Progenitor cell of endocrine pancreas (in vitro differentiated cells): ENCODE measurements at regions not wholly inside any gene's neighbourhood (a gene's known extent, or its start where the extent isn't known, plus 50 kb on each side); places are given as distances from the start of the nearest gene placed in this dataset.

Source experiments
- DNase-seq: peaks from one replicate; pipeline ENCODE4 v3.0.0; 2021; ENCODE audit warnings: low spot score; ENCODE audit not compliant: unreplicated experiment
- H3K27ac Mint-ChIP-seq: 2 replicates; pipeline ENCODE4 v1.8.0; 2021; ENCODE audit warnings: mild to moderate bottlenecking, moderate library complexity, mixed read lengths
- H3K27me3 Mint-ChIP-seq: 2 replicates; pipeline ENCODE4 v1.8.0; 2021; ENCODE audit warnings: mixed read lengths
- H3K36me3 Mint-ChIP-seq: 2 replicates; pipeline ENCODE4 v1.8.0; 2022; ENCODE audit warnings: mixed read lengths; ENCODE audit not compliant: insufficient read depth
- H3K4me1 Mint-ChIP-seq: 2 replicates; pipeline ENCODE4 v1.8.0; 2021; ENCODE audit warnings: low read depth, mixed read lengths
- H3K4me3 Mint-ChIP-seq: 2 replicates; pipeline ENCODE4 v1.8.0; 2021; ENCODE audit warnings: low read depth, mild to moderate bottlenecking, moderate library complexity, mixed read lengths
- H3K9me3 Mint-ChIP-seq: 2 replicates; pipeline ENCODE4 v1.8.0; 2021; ENCODE audit warnings: low read depth, mixed read lengths
- CTCF ChIP-seq: fragments of 200-600 bp; sonication (generic); IDR thresholded peaks from one replicate; pipeline ENCODE4 v1.5.0; 2021; ENCODE audit warnings: antibody characterized with exemption, mild to moderate bottlenecking; ENCODE audit not compliant: unreplicated experiment

- TF ChIP-seq CTCF: no peak
- no peaks in the 10 kb centered on the region for H3K9me3 Mint-ChIP-seq
- no peaks in the 10 kb centered on the region for H3K4me1 Mint-ChIP-seq
- peaks cover under 1% of the 10 kb centered on the region for H3K27me3 Mint-ChIP-seq
- H3K36me3 Mint-ChIP-seq: no peaks in the 10 kb centered on the region
- H3K4me3 Mint-ChIP-seq: no peak overlapping the region
- H3K27ac Mint-ChIP-seq: no peak overlapping the region
- no peak for DNase-seq
Observed at GRCh38 chr13:48896312-48896711, 79.4 kb upstream of the FNDC3A start.

- Mint-ChIP-seq H3K36me3 (no peaks in the 10 kb centered on the region), H3K27ac (no peak overlapping the region), H3K4me1 (peaks cover 19% of the 10 kb centered on the region), H3K4me3 (no peak overlapping the region), H3K9me3 (peaks cover 3% of the 10 kb centered on the region), H3K27me3 (no peaks in the 10 kb centered on the region)
- no peak for DNase-seq
- TF ChIP-seq CTCF: no peak
Observed at GRCh38 chr13:48901781-48902180, 73.9 kb upstream of the FNDC3A start.

GRCh38 chr13:48902368-48902767 is 73.3 kb upstream of the FNDC3A start:
- H3K9me3 Mint-ChIP-seq: peaks cover 3% of the 10 kb centered on the region
- no peak overlapping the region for H3K4me3 Mint-ChIP-seq
- H3K36me3 Mint-ChIP-seq: no peaks in the 10 kb centered on the region
- no peak for DNase-seq
- peaks cover 25% of the 10 kb centered on the region for H3K4me1 Mint-ChIP-seq
- no peaks in the 10 kb centered on the region for H3K27me3 Mint-ChIP-seq
- H3K27ac Mint-ChIP-seq: no peak overlapping the region
- no peak for TF ChIP-seq CTCF

DNA sequence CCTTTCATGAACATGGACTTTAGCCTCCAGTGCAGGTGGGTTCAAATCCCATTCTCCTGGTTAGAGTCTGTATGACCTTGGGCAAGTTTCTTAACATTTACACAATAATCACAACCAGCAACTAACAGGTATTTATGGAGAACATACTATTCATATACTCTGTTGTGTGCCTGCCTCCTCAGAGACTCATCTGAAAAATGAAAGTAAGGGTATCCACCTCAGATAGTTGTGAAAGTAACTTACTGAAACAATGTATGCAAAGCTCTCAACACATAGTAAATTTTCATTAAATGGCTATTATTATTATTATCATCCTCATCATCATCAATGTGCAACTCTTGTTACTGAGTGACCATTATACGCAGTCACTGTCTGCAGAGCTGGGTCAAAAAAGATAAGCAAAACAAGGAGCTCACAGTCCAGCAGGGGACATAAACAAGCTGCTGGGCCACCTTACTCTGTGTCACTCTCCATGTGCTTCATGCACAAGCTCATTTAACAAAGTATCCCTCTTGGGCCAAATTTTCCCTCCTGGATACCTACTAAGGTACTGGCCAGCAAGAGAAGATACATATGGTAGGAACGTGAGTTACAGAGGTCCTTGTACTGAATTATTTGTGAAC is 70.9 kb upstream of the FNDC3A start:
- no peak for DNase-seq
- H3K27me3 Mint-ChIP-seq: no peaks in the 10 kb centered on the region
- no peaks in the 10 kb centered on the region for H3K36me3 Mint-ChIP-seq
- no peak for TF ChIP-seq CTCF
- H3K9me3 Mint-ChIP-seq: peaks cover 3% of the 10 kb centered on the region
- H3K4me1 Mint-ChIP-seq: peaks cover 28% of the 10 kb centered on the region
- no peak overlapping the region for H3K4me3 Mint-ChIP-seq
- no peak overlapping the region for H3K27ac Mint-ChIP-seq

DNA sequence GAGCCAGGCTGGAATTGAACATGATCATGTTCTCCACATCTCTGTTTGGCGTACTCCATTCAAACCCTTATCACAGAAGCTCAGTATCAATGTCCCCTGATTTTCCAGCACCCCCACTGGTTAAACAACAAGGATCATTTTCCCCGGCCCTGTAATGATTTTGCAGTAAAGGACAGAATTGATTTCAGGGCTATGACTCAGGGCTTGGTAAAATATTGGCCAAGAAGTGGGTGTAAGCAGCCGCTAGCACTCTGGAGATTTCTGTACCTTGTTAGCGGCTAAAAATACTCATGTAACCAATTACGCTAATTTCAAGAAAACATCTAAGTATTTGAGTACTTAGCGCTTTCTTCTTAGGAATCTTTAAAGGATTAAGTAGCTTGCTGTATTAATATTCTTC is 69.5 kb upstream of the FNDC3A start:
- peak overlapping the region; percentile 95 for H3K27ac Mint-ChIP-seq
- H3K4me1 Mint-ChIP-seq: peaks cover 28% of the 10 kb centered on the region

More for the DNA sequence above, 69.5 kb upstream of the FNDC3A start:
- no peak for TF ChIP-seq CTCF
- no peak overlapping the region for H3K4me3 Mint-ChIP-seq
- H3K36me3 Mint-ChIP-seq: no peaks in the 10 kb centered on the region
- no peak for DNase-seq
- H3K27me3 Mint-ChIP-seq: no peaks in the 10 kb centered on the region
- peaks cover 3% of the 10 kb centered on the region for H3K9me3 Mint-ChIP-seq
